ENCODE measurements at regions not wholly inside any gene's neighbourhood (a gene's known extent, or its start where the extent isn't known, plus 50 kb on each side); places are given as distances from the start of the nearest gene placed in this dataset.

DNA sequence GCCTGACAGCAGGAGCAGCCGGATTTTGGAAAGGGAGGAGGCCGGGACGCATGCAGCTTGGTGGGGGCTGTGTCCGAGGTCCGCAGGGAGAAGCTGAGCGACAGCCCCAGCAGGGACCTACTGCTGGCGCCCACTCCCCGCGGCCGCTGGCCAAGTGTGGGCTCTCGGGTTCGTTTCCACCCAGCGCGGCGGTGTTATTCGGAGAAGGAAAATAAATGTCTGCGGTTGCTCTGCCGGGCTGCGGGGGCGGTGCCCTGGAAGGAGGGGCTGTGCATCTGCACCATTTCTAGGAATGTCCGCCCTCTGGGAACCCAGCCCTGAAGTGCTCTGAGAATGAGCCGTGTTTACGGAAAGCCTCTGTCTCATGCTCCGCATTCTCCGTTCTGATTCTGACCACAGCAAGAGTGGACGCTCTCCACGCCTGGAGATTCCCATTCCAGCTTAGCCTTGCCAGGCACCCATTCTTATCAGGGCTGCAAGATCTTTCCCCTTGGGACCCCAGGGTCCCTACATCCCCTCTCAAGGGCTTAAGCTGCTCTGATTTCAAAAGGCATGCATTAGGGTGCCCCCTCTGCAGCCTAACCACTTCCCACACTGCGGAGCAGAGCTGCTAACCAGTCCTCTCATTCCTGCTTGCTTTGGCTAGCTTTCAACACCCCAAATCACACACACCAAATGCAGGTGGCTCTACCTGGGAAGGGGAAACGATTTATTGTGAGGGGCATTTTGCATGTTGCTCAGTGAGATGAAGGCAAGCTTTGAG is 256.6 kb upstream of the GLI3 start:
- TF ChIP-seq, protein P1, sequence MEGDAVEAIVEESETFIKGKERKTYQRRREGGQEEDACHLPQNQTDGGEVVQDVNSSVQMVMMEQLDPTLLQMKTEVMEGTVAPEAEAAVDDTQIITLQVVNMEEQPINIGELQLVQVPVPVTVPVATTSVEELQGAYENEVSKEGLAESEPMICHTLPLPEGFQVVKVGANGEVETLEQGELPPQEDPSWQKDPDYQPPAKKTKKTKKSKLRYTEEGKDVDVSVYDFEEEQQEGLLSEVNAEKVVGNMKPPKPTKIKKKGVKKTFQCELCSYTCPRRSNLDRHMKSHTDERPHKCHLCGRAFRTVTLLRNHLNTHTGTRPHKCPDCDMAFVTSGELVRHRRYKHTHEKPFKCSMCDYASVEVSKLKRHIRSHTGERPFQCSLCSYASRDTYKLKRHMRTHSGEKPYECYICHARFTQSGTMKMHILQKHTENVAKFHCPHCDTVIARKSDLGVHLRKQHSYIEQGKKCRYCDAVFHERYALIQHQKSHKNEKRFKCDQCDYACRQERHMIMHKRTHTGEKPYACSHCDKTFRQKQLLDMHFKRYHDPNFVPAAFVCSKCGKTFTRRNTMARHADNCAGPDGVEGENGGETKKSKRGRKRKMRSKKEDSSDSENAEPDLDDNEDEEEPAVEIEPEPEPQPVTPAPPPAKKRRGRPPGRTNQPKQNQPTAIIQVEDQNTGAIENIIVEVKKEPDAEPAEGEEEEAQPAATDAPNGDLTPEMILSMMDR (IDR thresholded peaks at IDR 0.05; ENCODE audit: low read length, missing control alignments), result no peak
- H3K4me3 ChIP-seq (replicated peaks; ENCODE audit: low read depth, low read length), result peak overlapping the region; percentile 56
- peak; percentile 91 for DNase-seq (ENCODE audit: low read depth)

DNA sequence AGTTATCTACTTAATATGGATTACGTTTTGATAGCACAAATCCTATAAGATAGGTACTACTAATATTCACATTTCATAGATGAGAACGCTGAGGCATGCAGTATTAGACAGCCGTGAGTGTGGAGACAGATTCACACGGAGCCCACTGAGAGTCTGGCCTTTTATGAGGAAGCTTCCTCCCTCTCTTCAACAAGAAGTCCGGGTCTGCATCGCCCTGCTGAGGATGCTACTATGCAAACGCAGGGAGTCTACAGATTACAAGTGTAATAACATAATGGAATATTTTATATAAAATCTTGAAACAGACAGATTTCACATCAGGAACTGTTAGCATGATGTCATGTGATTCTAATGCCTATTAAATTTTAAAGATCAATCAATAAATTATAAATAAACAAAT is 255.9 kb upstream of the GLI3 start:
- no peak for DNase-seq (ENCODE audit: low read depth)
- TF ChIP-seq, protein P1 (IDR thresholded peaks at IDR 0.05; ENCODE audit: low read length, missing control alignments), result no peak
- H3K4me3 ChIP-seq (replicated peaks; ENCODE audit: low read depth, low read length), result no peak overlapping the region

DNA sequence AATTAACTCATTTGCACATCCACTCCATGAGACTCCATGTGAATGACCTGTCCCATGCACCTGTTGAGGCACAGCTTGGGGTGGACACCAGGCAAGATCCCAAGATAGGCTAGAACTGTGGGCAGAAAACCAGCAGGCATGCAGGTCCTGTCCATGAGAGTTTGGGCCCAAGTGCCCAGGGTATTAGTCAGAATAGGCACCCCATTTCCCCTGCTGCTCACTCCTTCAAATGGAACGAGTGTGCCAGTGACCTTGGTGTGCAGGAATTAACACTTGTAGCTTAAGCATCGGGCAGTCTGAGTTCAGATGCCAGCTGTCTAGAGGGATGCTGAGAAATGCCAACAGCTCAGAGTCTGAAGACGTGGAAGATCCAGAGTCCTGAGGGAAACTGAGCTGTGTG is 254.1 kb upstream of the GLI3 start:
- DNase-seq (ENCODE audit: low read depth), result no peak
- H3K4me3 ChIP-seq (replicated peaks; ENCODE audit: low read depth, low read length), result no peak overlapping the region
- TF ChIP-seq, protein P1 (IDR thresholded peaks at IDR 0.05; ENCODE audit: low read length, missing control alignments), result no peak

DNA sequence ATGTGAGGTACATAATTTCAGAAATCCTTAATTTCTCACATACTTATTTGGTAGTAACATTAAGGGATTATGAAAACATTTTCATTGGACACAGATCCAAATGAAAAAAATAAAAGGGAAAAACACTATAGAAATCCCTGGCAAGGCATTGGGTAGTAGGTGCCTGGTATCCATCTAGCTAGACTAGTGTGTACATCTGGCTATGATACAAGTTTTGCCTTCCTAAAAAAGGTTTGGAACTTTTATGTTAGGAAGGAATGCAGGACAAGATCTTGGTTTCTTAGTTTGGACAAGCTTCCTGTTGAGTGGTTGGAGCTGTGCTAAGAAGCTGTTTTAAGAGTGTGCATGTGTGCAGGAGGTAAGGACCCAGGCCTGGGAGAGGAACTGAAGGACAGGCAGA is 252.3 kb upstream of the GLI3 start:
- no peak for DNase-seq (ENCODE audit: low read depth)
- TF ChIP-seq, protein P1 (IDR thresholded peaks at IDR 0.05; ENCODE audit: low read length, missing control alignments), result no peak

DNA sequence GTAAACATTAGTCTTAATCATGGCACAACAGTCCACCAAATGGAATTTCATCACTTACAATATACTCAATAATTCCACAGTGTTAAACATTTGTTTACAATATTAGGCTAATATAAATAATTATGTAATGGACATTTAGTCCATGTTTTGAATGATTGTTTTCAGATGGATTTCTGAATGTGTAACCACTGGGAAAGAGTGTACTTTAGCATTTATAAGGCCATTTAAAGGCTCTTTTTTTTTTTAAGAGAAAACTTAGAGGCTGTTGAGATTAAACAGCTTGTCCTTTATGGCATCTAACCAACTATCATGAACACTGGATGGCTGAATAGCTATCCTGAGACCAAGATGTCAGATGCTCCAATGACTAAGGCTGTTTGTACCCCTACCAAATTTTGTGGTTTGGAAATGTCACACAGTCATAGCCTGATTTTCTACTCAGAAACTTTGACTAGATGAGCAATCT is 248.3 kb upstream of the GLI3 start:
- TF ChIP-seq, protein P1 (IDR thresholded peaks at IDR 0.05; ENCODE audit: low read length, missing control alignments), result no peak
- H3K4me3 ChIP-seq (replicated peaks; ENCODE audit: low read depth, low read length), result no peak overlapping the region
- DNase-seq (ENCODE audit: low read depth), result no peak

More for the DNA sequence above, 252.3 kb upstream of the GLI3 start:
- H3K4me3 ChIP-seq (replicated peaks; ENCODE audit: low read depth, low read length), result no peak overlapping the region

DNA sequence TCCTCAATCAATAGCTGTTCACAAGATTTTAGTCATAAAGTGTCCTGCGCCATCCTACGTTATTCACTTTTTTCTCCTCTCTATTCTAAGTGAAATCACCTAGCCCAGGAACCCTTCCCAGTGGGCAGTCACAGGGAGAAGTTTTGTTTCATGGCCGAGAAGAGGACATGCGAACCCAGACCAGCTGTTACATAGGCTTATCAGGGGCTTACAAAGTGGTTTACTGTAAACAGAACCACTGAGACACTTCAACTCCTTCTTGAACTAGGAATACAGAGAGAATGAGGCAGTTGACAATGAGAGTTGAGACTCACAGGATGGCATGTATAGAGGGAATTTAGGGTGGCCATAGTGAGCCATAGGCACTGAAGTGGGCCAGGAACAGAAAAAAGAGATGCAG is 246.9 kb upstream of the GLI3 start:
- TF ChIP-seq, protein P1 (IDR thresholded peaks at IDR 0.05; ENCODE audit: low read length, missing control alignments), result no peak
- no peak for DNase-seq (ENCODE audit: low read depth)

More for the DNA sequence above, 246.9 kb upstream of the GLI3 start:
- H3K4me3 ChIP-seq (replicated peaks; ENCODE audit: low read depth, low read length), result no peak overlapping the region

All from fibroblast of pulmonary artery (primary cell).